SK-N-SH (cell line): ENCODE measurements at regions not wholly inside any gene's neighbourhood (a gene's known extent, or its start where the extent isn't known, plus 50 kb on each side); places are given as distances from the start of the nearest gene placed in this dataset.

ENCODE experiments used
- CTCF ChIP-seq: fragments of 200-600 bp; sonication (generic); IDR thresholded peaks from 2 replicates; pipeline ENCODE4 v1.6.1; 2017; ENCODE audit warnings: antibody characterized with exemption, mild to moderate bottlenecking, moderate library complexity
- ELF1 ChIP-seq: IDR thresholded peaks from 2 replicates; pipeline ENCODE4 v1.4.0; 2012
- MEF2A ChIP-seq: IDR thresholded peaks from 2 replicates; pipeline ENCODE4 v1.4.0; 2012; ENCODE audit warnings: low read depth, borderline replicate concordance
- MXI1 ChIP-seq: IDR thresholded peaks from 2 replicates; pipeline ENCODE4 v1.6.1; 2012; ENCODE audit warnings: mild to moderate bottlenecking, low read depth, low read length, improper control_type of control experiment
- NFIC ChIP-seq: IDR thresholded peaks from 2 replicates; pipeline ENCODE4 v1.4.0; 2012; ENCODE audit warnings: borderline replicate concordance
- NRF1 ChIP-seq: IDR thresholded peaks from 2 replicates; pipeline ENCODE4 v1.6.1; 2012; ENCODE audit warnings: low read depth, mild to moderate bottlenecking, low read length
- POLR2AphosphoS5 ChIP-seq: IDR thresholded peaks from 2 replicates; pipeline ENCODE4 v1.6.1; 2012; ENCODE audit warnings: low read depth, low read length
- SIN3A ChIP-seq: IDR thresholded peaks from 2 replicates; pipeline ENCODE4 v1.6.1; 2012; ENCODE audit warnings: low read depth, mild to moderate bottlenecking, low read length, moderate library complexity, borderline replicate concordance
- SMC3 ChIP-seq: IDR thresholded peaks from 2 replicates; pipeline ENCODE4 v1.6.1; 2012; ENCODE audit warnings: low read depth, low read length, improper control_type of control experiment
- TAF1 ChIP-seq: IDR thresholded peaks from 2 replicates; pipeline ENCODE4 v1.6.1; 2012; ENCODE audit warnings: low read depth, mild to moderate bottlenecking, low read length, moderate library complexity, borderline replicate concordance
- USF2 ChIP-seq: fragments of 150-350 bp; IDR thresholded peaks from 2 replicates; pipeline ENCODE4 v1.6.1; 2017; ENCODE audit warnings: antibody characterized with exemption, low read length, low read depth, borderline replicate concordance
- TF ChIP-seq, protein P1 (sequence below): IDR thresholded peaks from 2 replicates; pipeline ENCODE4 v1.4.0; 2012; ENCODE audit warnings: low read depth

- TF ChIP-seq NFIC (no peak), CTCF (no peak), SIN3A (no peak), SMC3 (no peak), MXI1 (no peak), USF2 (no peak), NRF1 (no peak), ELF1 (no peak), TAF1 (no peak), MEF2A (no peak), POLR2AphosphoS5 (no peak)
- TF ChIP-seq, protein P1, sequence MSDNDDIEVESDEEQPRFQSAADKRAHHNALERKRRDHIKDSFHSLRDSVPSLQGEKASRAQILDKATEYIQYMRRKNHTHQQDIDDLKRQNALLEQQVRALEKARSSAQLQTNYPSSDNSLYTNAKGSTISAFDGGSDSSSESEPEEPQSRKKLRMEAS = no peak
Measured at GRCh38 chr10:118501171-118501570, 94.3 kb downstream of the PRLHR start.
